RWPE2 (cell line): ENCODE measurements at regions not wholly inside any gene's neighbourhood (a gene's known extent, or its start where the extent isn't known, plus 50 kb on each side); places are given as distances from the start of the nearest gene placed in this dataset.
A peak's percentile ranks its signal among the peaks of the same experiment; 100 is the strongest.

Experiments used
- ATAC-seq: fragments of 200-7000 bp; cut with Tn5 transposase; 3 replicates; pipeline ENCODE4 v1.9.1; 2021; ENCODE audit warnings: low read depth
- DNase-seq: peaks from one replicate; pipeline ENCODE4 v3.0.0-alpha.2; 2020; ENCODE audit warnings: low spot score
- H3K27ac ChIP-seq: fragments of 450-650 bp; 2 replicates; pipeline ENCODE4 v1.5.1; 2017; ENCODE audit warnings: mild to moderate bottlenecking; ENCODE audit not compliant: poor library complexity, severe bottlenecking
- H3K27me3 ChIP-seq: fragments of 250-450 bp; sonication (Bioruptor Pico); 2 replicates; pipeline ENCODE4 v1.5.1; 2021; ENCODE audit warnings: mild to moderate bottlenecking, moderate library complexity; ENCODE audit not compliant: insufficient read depth, poor library complexity, severe bottlenecking
- H3K36me3 ChIP-seq: fragments of 250-450 bp; sonication (Bioruptor Pico); 2 replicates; pipeline ENCODE4 v1.5.1; 2020; ENCODE audit warnings: low read depth, mild to moderate bottlenecking, moderate library complexity
- H3K4me1 ChIP-seq: fragments of 250-450 bp; sonication (Bioruptor Pico); 2 replicates; pipeline ENCODE4 v1.5.1; 2021; ENCODE audit warnings: mild to moderate bottlenecking, moderate library complexity; ENCODE audit not compliant: insufficient read depth, poor library complexity, severe bottlenecking
- H3K4me3 ChIP-seq: fragments of 250-450 bp; sonication (Bioruptor Pico); 2 replicates; pipeline ENCODE4 v1.5.1; 2021; ENCODE audit warnings: mild to moderate bottlenecking, moderate library complexity; ENCODE audit not compliant: severe bottlenecking
- H3K9me3 ChIP-seq: fragments of 250-450 bp; sonication (Bioruptor Pico); 2 replicates; pipeline ENCODE4 v1.5.1; 2021; ENCODE audit warnings: mild to moderate bottlenecking, moderate library complexity; ENCODE audit not compliant: severe bottlenecking
- TF ChIP-seq, protein P1 (sequence below): fragments of 450-650 bp; IDR thresholded peaks from one replicate; pipeline ENCODE4 v1.5.1; 2017; ENCODE audit warnings: mild to moderate bottlenecking, moderate library complexity; ENCODE audit not compliant: poor library complexity, severe bottlenecking

DNA sequence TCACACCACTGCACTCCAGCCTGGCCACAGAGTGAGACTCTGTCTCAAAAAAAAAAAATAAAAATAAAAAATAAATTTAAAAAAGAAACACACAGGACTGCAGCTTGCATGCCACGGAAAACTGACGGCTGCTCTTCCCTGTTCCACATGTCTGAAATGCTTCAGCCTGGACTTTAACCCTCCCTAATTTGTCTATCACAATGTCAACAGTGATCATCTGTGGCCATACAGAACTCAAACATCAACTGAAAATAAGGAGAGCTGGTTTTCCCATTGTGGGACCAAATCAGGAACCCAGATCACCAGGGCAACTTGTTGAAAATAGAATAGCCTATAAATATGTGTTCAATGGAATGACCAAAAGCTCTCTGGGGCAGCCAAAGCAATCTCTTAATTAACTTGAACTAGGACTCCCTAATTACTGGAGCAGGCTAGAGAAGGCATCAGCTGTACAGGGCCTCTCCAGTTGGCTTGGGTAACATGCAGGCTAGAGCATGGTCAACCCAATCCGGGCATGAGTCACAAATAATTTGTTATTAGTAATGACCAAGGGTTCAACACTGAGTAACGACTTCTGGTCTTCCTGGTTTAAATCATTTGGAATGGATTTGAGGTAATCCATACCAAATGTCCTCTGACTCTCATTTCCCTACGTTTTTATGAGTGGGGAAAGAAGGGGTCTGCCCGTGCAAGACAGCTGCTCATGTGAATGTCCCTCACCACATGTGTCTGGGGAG, 62.7 kb upstream of the KAZN start:
- Histone ChIP-seq H3K27me3 (no peaks in the 10 kb centered on the region), H3K9me3 (no peaks in the 10 kb centered on the region), H3K36me3 (no peaks in the 10 kb centered on the region), H3K4me1 (no peaks in the 10 kb centered on the region), H3K4me3 (no peak overlapping the region), H3K27ac (no peak overlapping the region)
- no peak for ATAC-seq
- TF ChIP-seq, protein P1, sequence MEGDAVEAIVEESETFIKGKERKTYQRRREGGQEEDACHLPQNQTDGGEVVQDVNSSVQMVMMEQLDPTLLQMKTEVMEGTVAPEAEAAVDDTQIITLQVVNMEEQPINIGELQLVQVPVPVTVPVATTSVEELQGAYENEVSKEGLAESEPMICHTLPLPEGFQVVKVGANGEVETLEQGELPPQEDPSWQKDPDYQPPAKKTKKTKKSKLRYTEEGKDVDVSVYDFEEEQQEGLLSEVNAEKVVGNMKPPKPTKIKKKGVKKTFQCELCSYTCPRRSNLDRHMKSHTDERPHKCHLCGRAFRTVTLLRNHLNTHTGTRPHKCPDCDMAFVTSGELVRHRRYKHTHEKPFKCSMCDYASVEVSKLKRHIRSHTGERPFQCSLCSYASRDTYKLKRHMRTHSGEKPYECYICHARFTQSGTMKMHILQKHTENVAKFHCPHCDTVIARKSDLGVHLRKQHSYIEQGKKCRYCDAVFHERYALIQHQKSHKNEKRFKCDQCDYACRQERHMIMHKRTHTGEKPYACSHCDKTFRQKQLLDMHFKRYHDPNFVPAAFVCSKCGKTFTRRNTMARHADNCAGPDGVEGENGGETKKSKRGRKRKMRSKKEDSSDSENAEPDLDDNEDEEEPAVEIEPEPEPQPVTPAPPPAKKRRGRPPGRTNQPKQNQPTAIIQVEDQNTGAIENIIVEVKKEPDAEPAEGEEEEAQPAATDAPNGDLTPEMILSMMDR, result no peak
- no peak for DNase-seq

DNA sequence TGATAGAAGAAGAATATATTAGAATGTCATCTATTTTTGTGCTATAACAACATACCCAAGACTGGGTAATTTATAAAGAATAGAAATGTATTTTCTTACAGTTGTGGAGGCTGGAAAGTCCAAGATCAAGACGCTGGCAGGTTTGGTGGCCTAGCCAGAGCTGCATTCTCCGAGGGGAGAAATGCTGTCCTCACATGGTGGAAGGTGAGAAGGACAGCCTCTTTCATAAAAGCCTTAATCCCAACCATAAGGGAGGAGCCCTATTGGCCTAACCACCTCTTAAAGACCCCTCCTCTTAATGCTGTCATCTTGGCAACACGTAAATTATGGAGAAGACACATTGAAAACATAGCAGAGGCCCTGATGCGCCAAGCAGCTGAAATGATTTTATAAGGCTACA, 60.1 kb upstream of the KAZN start:
- Histone ChIP-seq H3K4me3 (no peak overlapping the region), H3K4me1 (peaks cover 3% of the 10 kb centered on the region), H3K36me3 (no peaks in the 10 kb centered on the region), H3K27me3 (no peaks in the 10 kb centered on the region), H3K27ac (no peak overlapping the region), H3K9me3 (no peaks in the 10 kb centered on the region)
- ATAC-seq (no peak), DNase-seq (no peak)
- TF ChIP-seq, protein P1, result peak; percentile 36

DNA sequence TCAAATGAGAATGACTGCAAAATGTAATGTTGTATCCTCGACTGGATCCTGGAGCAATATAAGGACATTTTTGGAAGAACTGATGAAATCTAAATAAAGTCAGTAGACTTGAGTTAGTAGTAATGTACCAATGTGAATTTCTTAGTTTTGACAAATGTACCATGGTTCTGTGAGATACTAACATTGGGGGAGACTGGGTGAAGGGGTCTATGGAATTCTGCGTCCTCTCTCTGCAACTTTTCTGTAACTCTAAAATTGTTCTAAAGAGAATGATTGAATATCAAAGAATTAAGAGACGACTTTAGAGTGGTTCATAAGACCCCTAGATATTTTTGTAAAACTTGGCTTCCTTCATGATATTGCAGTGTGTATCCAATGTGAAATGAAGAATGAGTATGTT, 59.2 kb upstream of the KAZN start:
- Histone ChIP-seq H3K4me3 (no peak overlapping the region), H3K4me1 (peaks cover 9% of the 10 kb centered on the region), H3K27me3 (no peaks in the 10 kb centered on the region), H3K36me3 (no peaks in the 10 kb centered on the region), H3K27ac (no peak overlapping the region), H3K9me3 (no peaks in the 10 kb centered on the region)
- ATAC-seq (no peak), DNase-seq (no peak)
- TF ChIP-seq, protein P1, result no peak

GRCh38 chr1:14539953-14540563, 58.4 kb upstream of the KAZN start:
- TF ChIP-seq, protein P1, result no peak
- H3K4me1 ChIP-seq, result peaks cover 9% of the 10 kb centered on the region
- H3K27me3 ChIP-seq, result no peaks in the 10 kb centered on the region
- ATAC-seq, result no peak
- no peak overlapping the region for H3K27ac ChIP-seq
- no peak overlapping the region for H3K4me3 ChIP-seq
- no peaks in the 10 kb centered on the region for H3K36me3 ChIP-seq
- no peaks in the 10 kb centered on the region for H3K9me3 ChIP-seq
- no peak for DNase-seq

DNA sequence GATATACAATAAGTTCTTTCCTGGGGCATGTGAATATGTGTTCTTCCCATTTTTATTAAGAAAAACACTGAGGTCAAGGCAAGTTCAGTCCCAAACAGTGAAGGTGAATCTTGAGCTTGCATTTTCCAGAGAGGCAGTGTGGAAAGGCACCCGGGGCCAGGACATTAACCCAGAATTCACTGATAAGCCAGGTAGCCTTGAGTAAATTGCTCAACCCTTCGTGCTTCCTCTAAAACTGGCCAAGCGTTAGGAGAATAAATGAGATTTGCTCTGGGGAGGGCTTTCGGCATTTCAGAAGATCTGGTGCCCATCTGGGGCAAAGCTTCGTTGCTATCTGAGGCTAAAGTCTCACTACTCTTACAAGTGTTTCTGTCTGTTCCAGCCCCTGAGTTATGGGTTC, 57.1 kb upstream of the KAZN start:
- H3K27me3 ChIP-seq, result no peaks in the 10 kb centered on the region
- H3K4me1 ChIP-seq, result peaks cover 9% of the 10 kb centered on the region
- no peak overlapping the region for H3K27ac ChIP-seq
- no peaks in the 10 kb centered on the region for H3K9me3 ChIP-seq
- no peak for ATAC-seq
- no peaks in the 10 kb centered on the region for H3K36me3 ChIP-seq
- H3K4me3 ChIP-seq, result no peak overlapping the region
- DNase-seq, result no peak
- TF ChIP-seq, protein P1, result no peak
